GM18505 (cell line): ENCODE measurements at regions not wholly inside any gene's neighbourhood (a gene's known extent, or its start where the extent isn't known, plus 50 kb on each side); places are given as distances from the start of the nearest gene placed in this dataset.

Experiments used
- ATAC-seq: cut with Tn5 transposase; IDR thresholded peaks from one replicate; pipeline ENCODE4 v1.9.1; 2021; ENCODE audit not compliant: unreplicated experiment
- POLR2A ChIP-seq: IDR thresholded peaks from 4 replicates; pipeline ENCODE4 v1.6.1; 2011; ENCODE audit warnings: borderline replicate concordance; ENCODE audit not compliant: insufficient read depth, insufficient read length; ENCODE audit errors: extremely low read depth

DNA sequence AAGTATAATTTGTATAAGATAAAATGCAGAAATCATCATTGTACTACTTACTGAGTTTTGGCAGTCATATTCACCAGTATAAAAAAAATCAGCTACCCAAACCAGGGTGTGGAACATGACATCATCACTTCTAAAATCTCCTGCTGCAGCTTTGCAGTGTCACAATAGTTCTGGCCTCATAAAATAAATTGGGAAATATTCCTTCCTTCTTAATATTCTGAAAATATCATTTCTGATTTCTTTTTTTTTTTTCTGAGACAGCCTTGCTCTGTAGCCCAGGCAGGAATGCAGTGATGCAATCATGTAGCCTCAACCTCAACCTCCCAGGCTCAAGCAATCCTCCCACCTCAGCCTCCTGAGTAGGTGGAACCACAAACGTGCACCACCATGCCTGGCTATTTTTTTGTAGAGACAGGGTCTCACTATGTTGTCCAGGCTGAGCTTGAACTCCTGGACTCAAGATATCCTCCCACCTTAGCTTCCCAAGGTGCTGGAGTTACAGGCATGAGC is 101.4 kb downstream of the TMEM18 start:
- no peak for TF ChIP-seq POLR2A
- ATAC-seq, result no peak

DNA sequence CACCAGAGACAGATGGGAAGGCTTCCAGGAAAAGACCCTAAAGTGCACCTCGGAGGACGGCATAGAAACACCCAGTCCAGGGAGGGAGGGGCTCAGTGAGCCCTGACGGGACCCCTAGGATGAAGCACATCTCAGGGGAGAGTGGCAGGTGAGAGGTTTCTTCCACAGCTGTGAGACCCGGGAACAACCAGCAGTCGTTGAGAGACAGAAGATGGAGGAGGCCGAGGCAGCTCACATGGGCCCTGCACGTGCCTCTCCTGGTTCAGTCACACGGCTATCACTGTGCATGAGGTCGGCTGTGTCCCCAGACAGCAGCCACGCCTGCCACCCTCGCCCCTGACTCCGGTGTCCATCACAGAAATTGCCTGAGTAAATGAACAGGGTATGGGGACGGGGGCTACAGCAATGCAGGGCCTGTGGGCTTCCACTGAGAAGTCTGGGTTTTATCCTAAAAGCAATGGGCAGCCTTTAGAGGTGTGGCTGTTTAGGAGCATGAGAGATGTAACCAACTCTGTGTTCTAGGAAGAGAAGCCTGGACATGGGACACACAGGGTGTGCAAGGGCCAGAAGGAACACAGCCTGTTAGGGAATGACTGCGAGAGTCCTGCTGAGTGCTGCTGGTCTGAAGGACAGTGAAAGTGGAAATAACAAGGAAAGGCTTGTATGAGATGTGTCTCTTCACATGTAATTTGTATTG is 102.0 kb downstream of the TMEM18 start:
- no peak for TF ChIP-seq POLR2A
- no peak for ATAC-seq

- no peak for TF ChIP-seq POLR2A
- no peak for ATAC-seq
Measured at GRCh38 chr2:573805-574392, 103.3 kb downstream of the TMEM18 start.

GRCh38 chr2:573025-573424 is 104.2 kb downstream of the TMEM18 start:
- ATAC-seq, result no peak
- TF ChIP-seq POLR2A, result no peak

DNA sequence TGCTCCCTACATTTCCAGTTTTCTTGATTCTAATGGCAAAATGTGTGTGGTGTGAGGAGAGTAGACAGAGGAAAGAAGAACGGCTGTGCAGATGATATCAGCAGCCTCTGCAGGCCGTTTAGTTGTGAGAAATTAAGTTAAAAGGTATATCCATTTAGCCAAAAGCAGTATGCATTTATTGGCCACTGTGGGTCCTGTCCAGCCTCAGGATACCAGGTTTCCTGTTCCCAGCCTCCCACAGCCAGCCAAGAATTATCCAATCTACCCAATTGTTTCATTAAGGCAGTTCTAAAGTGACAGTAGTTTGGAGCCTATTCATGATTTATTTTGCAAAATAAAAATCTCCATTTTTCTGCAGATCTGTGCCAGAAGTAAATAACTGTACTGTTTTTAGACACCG is 107.5 kb downstream of the TMEM18 start:
- ATAC-seq, result no peak

GRCh38 chr2:568639-569235 is 108.5 kb downstream of the TMEM18 start:
- no peak for ATAC-seq
- no peak for TF ChIP-seq POLR2A

More for the DNA sequence above, 107.5 kb downstream of the TMEM18 start:
- no peak for TF ChIP-seq POLR2A

DNA sequence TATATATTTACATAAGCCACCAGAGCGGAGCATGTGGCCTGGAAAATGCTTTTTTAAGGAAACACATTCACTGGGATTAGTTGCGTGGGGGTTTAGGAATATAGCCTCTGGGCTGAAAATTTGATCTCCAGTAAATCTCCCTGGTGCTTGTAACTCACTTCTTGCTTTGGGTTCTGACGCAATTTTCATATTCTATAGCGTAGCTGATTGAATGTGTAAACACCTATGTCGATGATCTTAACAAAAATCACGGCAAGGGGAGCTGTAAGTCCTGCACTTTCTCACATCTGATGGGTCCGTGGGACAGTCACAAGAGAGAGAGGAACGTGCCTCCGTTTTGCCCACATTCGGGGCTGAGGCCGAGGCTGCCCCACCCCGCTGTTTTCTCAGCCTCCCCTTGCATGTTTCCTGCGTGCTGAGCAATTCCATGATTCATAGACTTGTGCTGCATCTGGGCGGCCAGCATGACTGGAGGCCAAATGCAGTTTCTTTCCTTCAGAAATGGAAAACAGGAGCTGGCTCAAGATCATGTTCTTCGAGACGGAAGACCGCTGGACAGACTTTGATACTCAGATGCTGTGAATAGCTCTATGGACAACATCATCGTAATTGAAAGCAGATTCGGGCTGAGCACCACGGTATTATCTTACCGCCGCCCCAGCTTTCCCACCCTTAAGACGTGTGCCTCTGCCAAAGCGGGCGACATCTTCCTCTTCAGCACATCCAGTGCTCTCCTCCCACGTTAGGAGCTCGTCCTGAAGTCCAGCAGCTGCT is 109.2 kb downstream of the TMEM18 start:
- TF ChIP-seq POLR2A, result no peak
- ATAC-seq, result no peak

DNA sequence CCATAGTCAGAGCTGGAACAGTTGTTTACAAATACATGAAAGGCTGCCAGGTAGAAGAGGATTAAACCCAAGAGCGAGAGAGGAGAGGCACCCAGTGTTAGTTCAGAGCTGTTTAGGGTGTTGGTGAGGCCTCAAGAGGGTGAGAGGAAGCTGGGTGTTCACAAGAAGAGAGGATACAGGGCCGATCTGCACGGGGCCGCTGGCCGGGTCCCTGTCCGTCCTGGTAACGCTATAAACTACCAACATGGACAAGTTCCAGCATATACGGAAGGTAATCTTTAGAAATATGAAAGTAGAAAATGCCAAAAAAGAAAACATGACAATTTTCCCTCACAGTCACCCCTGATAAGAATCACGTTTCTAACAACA is 109.7 kb downstream of the TMEM18 start:
- no peak for ATAC-seq
- TF ChIP-seq POLR2A, result no peak

DNA sequence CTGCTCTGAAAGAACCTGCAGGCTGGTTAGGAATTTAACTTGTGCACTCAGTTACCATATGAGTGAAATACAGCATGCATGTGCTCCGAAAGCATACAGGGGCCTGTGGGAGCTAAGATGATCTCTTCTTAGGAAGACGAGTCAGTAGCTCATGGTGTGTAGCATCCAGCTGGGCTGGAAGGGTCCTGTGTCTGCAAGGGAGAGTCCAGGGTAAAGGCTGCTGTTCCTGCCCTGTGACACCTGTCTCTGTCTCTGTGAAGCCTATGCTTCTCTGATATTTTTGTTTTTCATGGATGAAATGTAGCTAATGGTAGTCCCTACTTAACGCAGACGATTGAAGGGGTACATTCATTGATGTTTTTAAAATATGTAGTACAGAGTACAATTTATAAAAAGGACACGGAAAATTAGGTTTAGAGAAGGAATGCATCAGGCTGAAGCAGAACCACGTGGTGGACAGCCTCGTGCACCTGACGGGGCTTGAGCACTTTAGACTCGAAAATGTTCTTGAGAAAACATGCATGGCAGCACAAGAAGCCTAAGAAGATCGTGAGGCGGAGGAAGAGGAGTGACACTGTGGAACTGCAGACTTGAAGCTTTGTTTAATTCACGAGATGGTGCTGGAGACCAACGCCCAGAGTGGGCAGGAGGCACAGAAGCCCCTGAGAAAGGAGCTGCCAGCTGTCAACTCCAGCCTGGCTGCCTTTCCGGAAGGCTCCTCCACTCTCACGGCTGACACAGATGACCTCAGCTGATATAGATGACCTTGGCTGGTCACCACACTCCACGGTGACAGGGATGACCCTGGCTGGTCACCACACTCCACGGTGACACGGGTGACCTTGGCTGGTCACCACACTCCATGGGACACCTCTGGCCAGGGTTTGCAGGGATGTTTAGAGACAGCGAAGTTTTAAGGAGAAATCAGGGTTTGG is 110.6 kb downstream of the TMEM18 start:
- TF ChIP-seq POLR2A, result no peak

DNA sequence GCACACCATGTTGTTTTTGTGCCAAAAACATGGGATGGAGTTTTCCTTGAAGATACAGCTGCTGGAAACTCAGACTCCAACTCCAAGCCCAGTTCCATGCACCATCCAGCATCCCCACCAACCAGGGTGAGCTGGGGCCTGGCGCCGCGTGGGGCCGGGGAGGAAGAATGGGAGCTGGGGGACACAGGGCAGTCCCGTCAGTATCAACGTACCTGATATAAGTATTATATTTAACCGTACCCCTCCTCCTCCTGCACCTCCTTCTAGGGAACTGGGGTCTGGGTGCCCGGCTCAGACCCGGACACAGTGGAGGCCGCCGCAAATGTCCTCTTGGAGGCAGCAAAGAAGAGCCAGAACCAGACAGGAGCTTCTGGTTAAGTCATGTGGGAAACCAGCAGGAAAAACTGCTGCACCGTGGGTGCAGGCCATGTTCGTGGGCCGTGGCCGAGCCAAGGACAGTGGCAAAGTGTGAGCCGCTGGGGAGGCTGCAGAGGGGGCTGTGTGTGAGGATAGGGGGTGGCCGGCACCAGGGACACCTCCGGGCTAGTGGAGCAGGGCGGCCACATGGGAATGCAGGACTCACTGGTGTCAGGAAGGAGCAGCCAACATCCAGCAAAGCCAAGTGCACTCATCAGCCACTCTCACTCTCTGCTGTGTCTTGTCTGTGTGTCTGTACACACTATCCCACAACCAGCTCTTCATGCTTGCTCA is 112.6 kb downstream of the TMEM18 start:
- no peak for ATAC-seq
- TF ChIP-seq POLR2A, result no peak

More for the DNA sequence above, 110.6 kb downstream of the TMEM18 start:
- ATAC-seq, result no peak

GRCh38 chr2:563512-563911 is 113.7 kb downstream of the TMEM18 start:
- no peak for ATAC-seq

More at GRCh38 chr2:563512-563911, 113.7 kb downstream of the TMEM18 start:
- TF ChIP-seq POLR2A, result no peak
